ENCODE measurements at regions not wholly inside any gene's neighbourhood (a gene's known extent, or its start where the extent isn't known, plus 50 kb on each side); places are given as distances from the start of the nearest gene placed in this dataset.
"Not testable (repeated sequence)": the region's sequence is repeated elsewhere in the genome, so short reads cannot be mapped to it uniquely, and the experiment has no call there.

DNA sequence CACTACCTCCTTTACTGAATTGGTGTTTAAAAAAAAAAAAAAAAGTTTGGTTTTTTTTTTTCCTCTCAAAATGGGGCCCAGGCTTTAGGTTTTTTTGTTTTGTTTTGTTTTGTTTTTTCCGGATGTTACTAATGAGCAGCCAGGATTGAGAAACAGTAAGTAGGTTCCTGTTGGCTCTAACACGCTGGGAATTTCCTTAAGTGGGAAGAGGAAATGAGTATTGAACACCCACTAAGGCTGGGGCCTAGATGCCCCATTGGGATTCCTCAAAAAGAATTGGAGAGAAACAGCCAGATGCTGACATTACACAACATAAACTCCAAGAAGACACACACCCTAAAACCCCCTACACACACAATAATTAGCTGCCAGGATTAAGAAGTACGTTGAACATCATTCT is 102.2 kb upstream of the NANOS1 start:
- H3K27ac ChIP-seq (ENCODE audit: low read depth, low read length), result no peak overlapping the region
- CTCF ChIA-PET (ENCODE audit: partially characterized antibody), result no interaction called here
- H3K27me3 ChIP-seq (ENCODE audit: insufficient read depth, low read length), result no peaks in the 10 kb centered on the region
- Mint-ChIP-seq H3K9me3 (peaks cover 0 to 30% (median 22%) of the 10 kb centered on the region in 8 donors), H3K4me3 (no peak overlapping the region), H3K27me3 (peaks cover 8 to 12% of the 10 kb centered on the region in 2 donors), H3K27ac (no peak overlapping the region), H3K4me1 (no peaks in the 10 kb centered on the region), H3K36me3 (peaks cover 0 to 4% of the 10 kb centered on the region in 2 donors)
- H3K4me3 ChIP-seq (ENCODE audit: low read length in 2 of 2), result no peak overlapping the region
- H3K36me3 ChIP-seq (ENCODE audit: insufficient read depth, low read length), result no peaks in the 10 kb centered on the region
- intact Hi-C loops (cut with micrococcal nuclease), result no loop called here
- no peaks in the 10 kb centered on the region for H3K9me3 ChIP-seq (ENCODE audit: control insufficient read depth in 1 of 2, low read length in 2 of 2)
- H3K4me1 ChIP-seq (ENCODE audit: insufficient read depth, low read length), result no peaks in the 10 kb centered on the region
- no peak for DNase-seq
- POLR2A ChIA-PET (ENCODE audit: partially characterized antibody), result no interaction called here

GRCh38 chr10:118930614-118931013 is 98.9 kb upstream of the NANOS1 start:
- no peaks in the 10 kb centered on the region for H3K4me1 Mint-ChIP-seq
- Histone ChIP-seq H3K27ac (ENCODE audit: low read depth, low read length) (no peak overlapping the region), H3K27me3 (ENCODE audit: insufficient read depth, low read length) (no peaks in the 10 kb centered on the region), H3K4me3 (ENCODE audit: low read length in 2 of 2) (no peak overlapping the region), H3K4me1 (ENCODE audit: insufficient read depth, low read length) (no peaks in the 10 kb centered on the region), H3K9me3 (ENCODE audit: control insufficient read depth in 1 of 2, low read length in 2 of 2) (no peaks in the 10 kb centered on the region), H3K36me3 (ENCODE audit: insufficient read depth, low read length) (no peaks in the 10 kb centered on the region)
- CTCF ChIA-PET (ENCODE audit: partially characterized antibody), result no interaction called here
- peaks cover 0 to 42% (median 31%) of the 10 kb centered on the region in 8 donors for H3K9me3 Mint-ChIP-seq
- H3K27me3 Mint-ChIP-seq, result peaks cover 19 to 23% of the 10 kb centered on the region in 2 donors
- H3K4me3 Mint-ChIP-seq, result no peak overlapping the region
- H3K27ac Mint-ChIP-seq, result no peak overlapping the region
- DNase-seq, result no peak
- POLR2A ChIA-PET (ENCODE audit: partially characterized antibody), result no interaction called here
- peaks cover 0 to 4% of the 10 kb centered on the region in 2 donors for H3K36me3 Mint-ChIP-seq
- intact Hi-C loops (cut with micrococcal nuclease), result no loop called here

DNA sequence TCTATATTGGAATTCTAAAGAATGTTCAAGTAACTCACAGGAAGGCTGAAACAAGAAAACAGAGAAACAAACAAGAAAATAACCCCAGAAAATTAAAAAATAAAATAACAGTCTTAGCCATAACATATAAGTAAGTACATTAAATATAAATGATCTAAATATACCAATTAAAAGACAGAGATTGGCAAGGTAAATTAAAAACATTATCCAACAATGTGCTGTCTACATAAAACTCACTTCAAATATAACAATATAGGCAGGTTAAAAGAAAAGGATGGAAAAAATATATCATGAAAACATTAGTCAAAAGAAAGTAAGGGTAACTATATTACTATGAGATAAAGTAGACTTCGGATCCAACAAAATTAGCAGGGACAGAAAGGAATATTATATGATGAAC is 98.1 kb upstream of the NANOS1 start:
- ChIA-PET CTCF (ENCODE audit: partially characterized antibody) (no interaction called here), POLR2A (ENCODE audit: partially characterized antibody) (no interaction called here)
- H3K27ac Mint-ChIP-seq, result no peak overlapping the region
- no peaks in the 10 kb centered on the region for H3K4me1 Mint-ChIP-seq
- Histone ChIP-seq H3K4me3 (ENCODE audit: low read length in 2 of 2) (no peak overlapping the region), H3K36me3 (ENCODE audit: insufficient read depth, low read length) (no peaks in the 10 kb centered on the region), H3K27me3 (ENCODE audit: insufficient read depth, low read length) (no peaks in the 10 kb centered on the region), H3K9me3 (ENCODE audit: control insufficient read depth in 1 of 2, low read length in 2 of 2) (no peaks in the 10 kb centered on the region), H3K27ac (ENCODE audit: low read depth, low read length) (no peak overlapping the region), H3K4me1 (ENCODE audit: insufficient read depth, low read length) (no peaks in the 10 kb centered on the region)
- intact Hi-C loops (cut with micrococcal nuclease), result no loop called here
- H3K36me3 Mint-ChIP-seq, result peaks cover 0 to 4% of the 10 kb centered on the region in 2 donors
- peaks cover 0 to 42% (median 31%) of the 10 kb centered on the region in 8 donors for H3K9me3 Mint-ChIP-seq
- no peak for DNase-seq
- H3K27me3 Mint-ChIP-seq, result peaks cover 22% of the 10 kb centered on the region in 2 donors
- no peak overlapping the region for H3K4me3 Mint-ChIP-seq

DNA sequence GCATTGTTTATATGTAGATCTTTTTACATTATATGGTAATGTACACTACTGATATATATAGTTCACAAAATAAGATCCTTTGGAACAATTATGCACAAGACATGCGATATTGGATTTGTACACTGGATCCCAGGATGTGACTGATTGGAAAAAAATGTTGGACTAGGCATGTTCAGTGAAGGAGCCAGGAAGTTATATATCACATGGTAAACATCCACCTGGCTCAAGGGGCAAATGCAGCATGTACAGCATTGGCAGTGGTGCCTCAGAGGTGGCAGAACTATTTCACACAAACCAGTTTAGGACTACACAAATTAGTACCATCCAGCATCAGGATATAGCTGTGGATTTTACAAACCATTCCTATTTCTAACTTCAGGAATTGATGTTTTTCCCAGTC is 97.4 kb upstream of the NANOS1 start:
- H3K4me3 ChIP-seq (ENCODE audit: low read length in 2 of 2); CTCF ChIA-PET (ENCODE audit: partially characterized antibody); POLR2A ChIA-PET (ENCODE audit: partially characterized antibody); H3K27ac Mint-ChIP-seq; H3K27ac ChIP-seq (ENCODE audit: low read depth, low read length); H3K9me3 ChIP-seq (ENCODE audit: control insufficient read depth in 1 of 2, low read length in 2 of 2); H3K4me3 Mint-ChIP-seq; H3K4me1 Mint-ChIP-seq; H3K36me3 Mint-ChIP-seq; intact Hi-C loops (cut with micrococcal nuclease); H3K36me3 ChIP-seq (ENCODE audit: insufficient read depth, low read length); H3K4me1 ChIP-seq (ENCODE audit: insufficient read depth, low read length); DNase-seq; H3K27me3 ChIP-seq (ENCODE audit: insufficient read depth, low read length): not testable (repeated sequence)
- H3K9me3 Mint-ChIP-seq, result peaks cover 0 to 42% (median 31%) of the 10 kb centered on the region in 8 donors
- H3K27me3 Mint-ChIP-seq, result peaks cover 22 to 24% of the 10 kb centered on the region in 2 donors

GRCh38 chr10:118937226-118937625 is 92.3 kb upstream of the NANOS1 start:
- Histone ChIP-seq H3K27me3 (ENCODE audit: insufficient read depth, low read length) (no peaks in the 10 kb centered on the region), H3K9me3 (ENCODE audit: control insufficient read depth in 1 of 2, low read length in 2 of 2) (no peaks in the 10 kb centered on the region), H3K4me3 (ENCODE audit: low read length in 2 of 2) (no peak overlapping the region), H3K27ac (ENCODE audit: low read depth, low read length) (no peak overlapping the region), H3K36me3 (ENCODE audit: insufficient read depth, low read length) (no peaks in the 10 kb centered on the region), H3K4me1 (ENCODE audit: insufficient read depth, low read length) (no peaks in the 10 kb centered on the region)
- H3K36me3 Mint-ChIP-seq, result no peaks in the 10 kb centered on the region
- POLR2A ChIA-PET (ENCODE audit: partially characterized antibody), result no interaction called here
- intact Hi-C loops (cut with micrococcal nuclease), result no loop called here
- H3K27me3 Mint-ChIP-seq, result peaks cover 29 to 33% of the 10 kb centered on the region in 2 donors
- peaks cover 0 to 5% (median 0%) of the 10 kb centered on the region in 4 donors for H3K4me1 Mint-ChIP-seq
- DNase-seq, result no peak
- H3K9me3 Mint-ChIP-seq, result peaks cover 0 to 22% (median 13%) of the 10 kb centered on the region in 8 donors
- CTCF ChIA-PET (ENCODE audit: partially characterized antibody), result no interaction called here
- H3K27ac Mint-ChIP-seq, result no peak overlapping the region
- H3K4me3 Mint-ChIP-seq, result no peak overlapping the region

GRCh38 chr10:118939211-118940007 is 90.1 kb upstream of the NANOS1 start:
- ChIA-PET POLR2A (ENCODE audit: partially characterized antibody) (no interaction called here), CTCF (ENCODE audit: partially characterized antibody) (no interaction called here)
- Histone ChIP-seq H3K36me3 (ENCODE audit: insufficient read depth, low read length) (no peaks in the 10 kb centered on the region), H3K27me3 (ENCODE audit: insufficient read depth, low read length) (no peaks in the 10 kb centered on the region), H3K27ac (ENCODE audit: low read depth, low read length) (no peak overlapping the region), H3K4me1 (ENCODE audit: insufficient read depth, low read length) (no peaks in the 10 kb centered on the region), H3K4me3 (ENCODE audit: low read length in 2 of 2) (no peak overlapping the region), H3K9me3 (ENCODE audit: control insufficient read depth in 1 of 2, low read length in 2 of 2) (no peaks in the 10 kb centered on the region)
- H3K27me3 Mint-ChIP-seq, result peaks cover 18 to 19% of the 10 kb centered on the region in 2 donors
- peaks cover 0 to 10% (median 4%) of the 10 kb centered on the region in 8 donors for H3K9me3 Mint-ChIP-seq
- peaks cover 0 to 5% (median 0%) of the 10 kb centered on the region in 4 donors for H3K4me1 Mint-ChIP-seq
- no peak overlapping the region for H3K4me3 Mint-ChIP-seq
- intact Hi-C loops (cut with micrococcal nuclease), result no loop called here
- no peak overlapping the region for H3K27ac Mint-ChIP-seq
- no peak for DNase-seq
- H3K36me3 Mint-ChIP-seq, result no peaks in the 10 kb centered on the region

GRCh38 chr10:118940386-118940785 is 89.1 kb upstream of the NANOS1 start:
- intact Hi-C loops (cut with micrococcal nuclease), result no loop called here
- no peaks in the 10 kb centered on the region for H3K27me3 ChIP-seq (ENCODE audit: insufficient read depth, low read length)
- no peak overlapping the region for H3K27ac Mint-ChIP-seq
- no peaks in the 10 kb centered on the region for H3K36me3 Mint-ChIP-seq
- no peaks in the 10 kb centered on the region for H3K4me1 ChIP-seq (ENCODE audit: insufficient read depth, low read length)
- peaks cover 0 to 5% (median 0%) of the 10 kb centered on the region in 4 donors for H3K4me1 Mint-ChIP-seq
- H3K9me3 Mint-ChIP-seq, result peaks cover 0 to 10% (median 4%) of the 10 kb centered on the region in 8 donors
- peaks cover 14 to 18% of the 10 kb centered on the region in 2 donors for H3K27me3 Mint-ChIP-seq
- CTCF ChIA-PET (ENCODE audit: partially characterized antibody), result no interaction called here
- H3K27ac ChIP-seq (ENCODE audit: low read depth, low read length), result no peak overlapping the region
- no peak for DNase-seq
- no peak overlapping the region for H3K4me3 ChIP-seq (ENCODE audit: low read length in 2 of 2)
- no peaks in the 10 kb centered on the region for H3K36me3 ChIP-seq (ENCODE audit: insufficient read depth, low read length)
- no peaks in the 10 kb centered on the region for H3K9me3 ChIP-seq (ENCODE audit: control insufficient read depth in 1 of 2, low read length in 2 of 2)
- POLR2A ChIA-PET (ENCODE audit: partially characterized antibody), result no interaction called here
- H3K4me3 Mint-ChIP-seq, result no peak overlapping the region
